HL-60 (cell line): ENCODE measurements at regions not wholly inside any gene's neighbourhood (a gene's known extent, or its start where the extent isn't known, plus 50 kb on each side); places are given as distances from the start of the nearest gene placed in this dataset.

Source experiments
- CTCF ChIP-seq: IDR thresholded peaks from one replicate; pipeline ENCODE4 v1.5.1; 2011; ENCODE audit warnings: low read length, control low read depth, inconsistent platforms; ENCODE audit not compliant: insufficient read depth
- GABPA ChIP-seq: IDR thresholded peaks from 2 replicates; pipeline ENCODE4 v1.6.1; 2012; ENCODE audit warnings: low read depth
- POLR2AphosphoS5 ChIP-seq: IDR thresholded peaks from 2 replicates; pipeline ENCODE4 v1.6.1; 2012; ENCODE audit warnings: low read depth
- REST ChIP-seq: IDR thresholded peaks from 2 replicates; pipeline ENCODE4 v1.6.1; 2012; ENCODE audit warnings: low read depth; ENCODE audit not compliant: insufficient replicate concordance
- SPI1 ChIP-seq: IDR thresholded peaks from 2 replicates; pipeline ENCODE4 v1.6.1; 2012; ENCODE audit warnings: low read depth, mild to moderate bottlenecking, borderline replicate concordance

- TF ChIP-seq CTCF (no peak), REST (no peak), POLR2AphosphoS5 (no peak), GABPA (no peak), SPI1 (no peak)
Measured at GRCh38 chr15:92800013-92800412, 100.1 kb upstream of the CHD2 start.
